ENCODE measurements at regions not wholly inside any gene's neighbourhood (a gene's known extent, or its start where the extent isn't known, plus 50 kb on each side); places are given as distances from the start of the nearest gene placed in this dataset.

GRCh38 chr2:603869-604268, 73.3 kb downstream of the TMEM18 start:
- TF ChIP-seq CTCF (IDR thresholded peaks at IDR 0.05; ENCODE audit: insufficient read depth, low read length, poor library complexity, severe bottlenecking) = no peak
- Histone ChIP-seq H3K27me3 (ENCODE audit: control insufficient read depth, insufficient read depth, low read length) (no peaks in the 10 kb centered on the region), H3K4me3 (ENCODE audit: low read depth, low read length) (no peak overlapping the region), H3K36me3 (ENCODE audit: control insufficient read depth, insufficient read depth, low read length) (no peaks in the 10 kb centered on the region)
- DNase-seq (ENCODE audit: low read depth) = no peak

GRCh38 chr2:603427-603826, 73.8 kb downstream of the TMEM18 start:
- no peaks in the 10 kb centered on the region for H3K27me3 ChIP-seq (ENCODE audit: control insufficient read depth, insufficient read depth, low read length)
- DNase-seq (ENCODE audit: low read depth) = no peak
- H3K4me3 ChIP-seq (ENCODE audit: low read depth, low read length) = no peak overlapping the region
- no peak for TF ChIP-seq CTCF (IDR thresholded peaks at IDR 0.05; ENCODE audit: insufficient read depth, low read length, poor library complexity, severe bottlenecking)
- no peaks in the 10 kb centered on the region for H3K36me3 ChIP-seq (ENCODE audit: control insufficient read depth, insufficient read depth, low read length)

- TF ChIP-seq CTCF (IDR thresholded peaks at IDR 0.05; ENCODE audit: insufficient read depth, low read length, poor library complexity, severe bottlenecking) = no peak
- DNase-seq (ENCODE audit: low read depth) = no peak
- Histone ChIP-seq H3K4me3 (ENCODE audit: low read depth, low read length) (no peak overlapping the region), H3K27me3 (ENCODE audit: control insufficient read depth, insufficient read depth, low read length) (no peaks in the 10 kb centered on the region), H3K36me3 (ENCODE audit: control insufficient read depth, insufficient read depth, low read length) (no peaks in the 10 kb centered on the region)
These were observed 74.4 kb downstream of the TMEM18 start for GRCh38 chr2:602571-603359.

- no peaks in the 10 kb centered on the region for H3K27me3 ChIP-seq (ENCODE audit: control insufficient read depth, insufficient read depth, low read length)
- H3K4me3 ChIP-seq (ENCODE audit: low read depth, low read length) = no peak overlapping the region
- DNase-seq (ENCODE audit: low read depth) = no peak
- no peak for TF ChIP-seq CTCF (IDR thresholded peaks at IDR 0.05; ENCODE audit: insufficient read depth, low read length, poor library complexity, severe bottlenecking)
- H3K36me3 ChIP-seq (ENCODE audit: control insufficient read depth, insufficient read depth, low read length) = no peaks in the 10 kb centered on the region
These were observed 75.3 kb downstream of the TMEM18 start for GRCh38 chr2:601806-602455.

DNA sequence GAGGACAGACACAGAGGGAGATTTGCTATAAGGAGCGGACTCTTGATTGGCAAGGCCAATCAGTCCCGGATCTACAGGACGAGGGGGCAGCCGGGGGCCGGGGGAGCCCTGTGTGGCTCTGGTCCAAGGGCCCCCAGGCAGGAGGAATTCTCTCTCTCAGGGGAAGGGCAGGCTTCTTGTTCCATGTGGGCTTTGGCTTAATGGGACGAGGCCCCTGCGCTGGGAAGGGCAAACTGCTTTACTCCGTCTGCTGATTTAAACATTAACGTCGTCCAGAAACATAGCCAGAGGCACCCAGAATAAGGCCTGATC, 75.9 kb downstream of the TMEM18 start:
- no peak overlapping the region for H3K4me3 ChIP-seq (ENCODE audit: low read depth, low read length)
- no peak for TF ChIP-seq CTCF (IDR thresholded peaks at IDR 0.05; ENCODE audit: insufficient read depth, low read length, poor library complexity, severe bottlenecking)

More for the DNA sequence above, 75.9 kb downstream of the TMEM18 start:
- H3K27me3 ChIP-seq (ENCODE audit: control insufficient read depth, insufficient read depth, low read length) = no peaks in the 10 kb centered on the region
- DNase-seq (ENCODE audit: low read depth) = no peak
- no peaks in the 10 kb centered on the region for H3K36me3 ChIP-seq (ENCODE audit: control insufficient read depth, insufficient read depth, low read length)
